ENCODE measurements at regions not wholly inside any gene's neighbourhood (a gene's known extent, or its start where the extent isn't known, plus 50 kb on each side); places are given as distances from the start of the nearest gene placed in this dataset.

GRCh38 chr12:87841935-87842334 is 187.3 kb downstream of the C12orf50 start:
- DNase-seq (ENCODE audit: low read depth), result no peak

GRCh38 chr12:87836190-87836589 is 193.0 kb downstream of the C12orf50 start:
- DNase-seq (ENCODE audit: low read depth), result no peak

GRCh38 chr12:87828382-87828973 is 200.7 kb downstream of the C12orf50 start:
- no peak for DNase-seq (ENCODE audit: low read depth)

- DNase-seq (ENCODE audit: low read depth), result peak; percentile 87
These were observed 201.4 kb downstream of the C12orf50 start for GRCh38 chr12:87827638-87828264.

- no peak for DNase-seq (ENCODE audit: low read depth)
These were observed 206.3 kb downstream of the C12orf50 start for GRCh38 chr12:87822923-87823322.

GRCh38 chr12:87820524-87821202 is 208.5 kb downstream of the C12orf50 start:
- DNase-seq (ENCODE audit: low read depth), result peak; percentile 83

GRCh38 chr12:87818441-87818840 is 210.8 kb downstream of the C12orf50 start:
- no peak for DNase-seq (ENCODE audit: low read depth)

GRCh38 chr12:87815771-87816585 is 213.2 kb downstream of the C12orf50 start:
- peak; percentile 74 for DNase-seq (ENCODE audit: low read depth)

GRCh38 chr12:87814625-87815024 is 214.6 kb downstream of the C12orf50 start:
- peak; percentile 59 for DNase-seq (ENCODE audit: low read depth)

GRCh38 chr12:87813476-87814234 is 215.5 kb downstream of the C12orf50 start:
- DNase-seq (ENCODE audit: low read depth), result peak; percentile 90

GRCh38 chr12:87812681-87813080 is 216.5 kb downstream of the C12orf50 start:
- DNase-seq (ENCODE audit: low read depth), result peak; percentile 69

- peak; percentile 89 for DNase-seq (ENCODE audit: low read depth)
These were observed 217.2 kb downstream of the C12orf50 start for GRCh38 chr12:87812030-87812429.

GRCh38 chr12:87809916-87810315 is 219.3 kb downstream of the C12orf50 start:
- DNase-seq (ENCODE audit: low read depth), result peak; percentile 47

GRCh38 chr12:87807086-87807485 is 222.1 kb downstream of the C12orf50 start:
- no peak for DNase-seq (ENCODE audit: low read depth)

- DNase-seq (ENCODE audit: low read depth), result no peak
These were observed 222.9 kb downstream of the C12orf50 start for GRCh38 chr12:87806310-87806709.

GRCh38 chr12:87804386-87804785 is 224.8 kb downstream of the C12orf50 start:
- no peak for DNase-seq (ENCODE audit: low read depth)

- DNase-seq (ENCODE audit: low read depth), result no peak
These were observed 226.5 kb downstream of the C12orf50 start for GRCh38 chr12:87802721-87803011.

GRCh38 chr12:87801860-87802720 is 227.1 kb downstream of the C12orf50 start:
- peak; percentile 72 for DNase-seq (ENCODE audit: low read depth)

GRCh38 chr12:87796961-87797516 is 232.2 kb downstream of the C12orf50 start:
- DNase-seq (ENCODE audit: low read depth), result no peak

GRCh38 chr12:87795555-87795954 is 233.6 kb downstream of the C12orf50 start:
- DNase-seq (ENCODE audit: low read depth), result no peak

All from M059J (cell line).